ENCODE measurements at regions not wholly inside any gene's neighbourhood (a gene's known extent, or its start where the extent isn't known, plus 50 kb on each side); places are given as distances from the start of the nearest gene placed in this dataset.

DNA sequence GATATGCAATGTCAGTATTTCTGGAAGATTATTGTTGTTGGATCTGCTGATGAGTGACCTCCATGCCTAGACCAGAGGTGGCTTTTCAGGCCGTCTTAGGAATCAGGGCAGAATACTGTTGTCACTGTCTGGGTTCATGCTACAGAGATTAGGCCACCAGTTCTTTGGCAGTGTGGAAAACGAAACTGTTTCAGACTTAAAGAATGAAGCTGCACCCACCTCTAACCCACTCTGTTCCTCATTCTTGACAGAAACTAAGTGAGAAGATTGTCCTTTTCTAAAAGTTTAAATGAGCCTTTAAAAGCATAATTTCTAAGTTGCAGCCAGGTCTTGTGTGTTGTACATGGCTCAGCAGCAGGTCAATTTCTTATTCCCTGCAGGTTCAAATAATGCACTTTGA, 444.3 kb downstream of the ENC1 start:
- H3K36me3 ChIP-seq: no peaks in the 10 kb centered on the region
- WGBS, 3 donors: 79 to 94% (median 83%) methylated on average over 2 of the region's 2 CpGs
- no peak for DNase-seq
- H3K4me1 ChIP-seq (ENCODE audit: insufficient read depth): peaks cover 6% of the 10 kb centered on the region
- intact Hi-C loops (cut with DNase I): no loop called here
- H3K4me3 ChIP-seq: no peak overlapping the region
- H3K9me3 ChIP-seq: no peaks in the 10 kb centered on the region
- H3K27me3 ChIP-seq: no peaks in the 10 kb centered on the region
- no peak overlapping the region for H3K27ac ChIP-seq
- no peak for TF ChIP-seq POLR2A (IDR thresholded peaks at IDR 0.05)
- TF ChIP-seq, protein P1, sequence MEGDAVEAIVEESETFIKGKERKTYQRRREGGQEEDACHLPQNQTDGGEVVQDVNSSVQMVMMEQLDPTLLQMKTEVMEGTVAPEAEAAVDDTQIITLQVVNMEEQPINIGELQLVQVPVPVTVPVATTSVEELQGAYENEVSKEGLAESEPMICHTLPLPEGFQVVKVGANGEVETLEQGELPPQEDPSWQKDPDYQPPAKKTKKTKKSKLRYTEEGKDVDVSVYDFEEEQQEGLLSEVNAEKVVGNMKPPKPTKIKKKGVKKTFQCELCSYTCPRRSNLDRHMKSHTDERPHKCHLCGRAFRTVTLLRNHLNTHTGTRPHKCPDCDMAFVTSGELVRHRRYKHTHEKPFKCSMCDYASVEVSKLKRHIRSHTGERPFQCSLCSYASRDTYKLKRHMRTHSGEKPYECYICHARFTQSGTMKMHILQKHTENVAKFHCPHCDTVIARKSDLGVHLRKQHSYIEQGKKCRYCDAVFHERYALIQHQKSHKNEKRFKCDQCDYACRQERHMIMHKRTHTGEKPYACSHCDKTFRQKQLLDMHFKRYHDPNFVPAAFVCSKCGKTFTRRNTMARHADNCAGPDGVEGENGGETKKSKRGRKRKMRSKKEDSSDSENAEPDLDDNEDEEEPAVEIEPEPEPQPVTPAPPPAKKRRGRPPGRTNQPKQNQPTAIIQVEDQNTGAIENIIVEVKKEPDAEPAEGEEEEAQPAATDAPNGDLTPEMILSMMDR (IDR thresholded peaks at IDR 0.05): no peak
- no peak for TF ChIP-seq EP300 (IDR thresholded peaks at IDR 0.05)

DNA sequence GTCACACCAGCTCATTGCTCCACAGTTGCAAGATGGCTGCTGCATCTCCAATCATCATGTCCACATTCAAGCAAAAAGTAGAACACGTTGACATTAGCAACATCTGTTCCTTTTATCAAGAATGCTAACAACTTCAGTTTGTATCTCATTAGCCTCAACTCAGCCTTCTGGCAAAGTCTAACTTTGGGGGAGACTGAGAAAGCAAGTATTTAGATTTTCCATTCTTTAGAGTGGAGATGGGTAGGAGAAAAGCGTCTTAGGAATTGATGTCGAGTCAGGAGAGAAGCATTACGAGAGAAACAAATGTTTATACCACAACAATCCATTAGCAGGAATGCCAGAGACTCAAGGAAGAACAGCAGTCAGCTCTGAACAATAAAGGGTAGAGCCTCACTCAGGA, 446.3 kb downstream of the ENC1 start:
- H3K9me3 ChIP-seq: no peaks in the 10 kb centered on the region
- intact Hi-C loops (cut with DNase I): no loop called here
- H3K27me3 ChIP-seq: no peaks in the 10 kb centered on the region
- H3K36me3 ChIP-seq: no peaks in the 10 kb centered on the region
- no peaks in the 10 kb centered on the region for H3K4me1 ChIP-seq (ENCODE audit: insufficient read depth)
- DNase-seq: no peak
- no peak overlapping the region for H3K4me3 ChIP-seq
- 40 to 54% (median 41%) methylated on average over 4 of the region's 4 CpGs for WGBS, 3 donors
- TF ChIP-seq EP300 (IDR thresholded peaks at IDR 0.05): no peak
- TF ChIP-seq, protein P1 (IDR thresholded peaks at IDR 0.05): no peak
- TF ChIP-seq POLR2A (IDR thresholded peaks at IDR 0.05): no peak
- H3K27ac ChIP-seq: no peak overlapping the region

DNA sequence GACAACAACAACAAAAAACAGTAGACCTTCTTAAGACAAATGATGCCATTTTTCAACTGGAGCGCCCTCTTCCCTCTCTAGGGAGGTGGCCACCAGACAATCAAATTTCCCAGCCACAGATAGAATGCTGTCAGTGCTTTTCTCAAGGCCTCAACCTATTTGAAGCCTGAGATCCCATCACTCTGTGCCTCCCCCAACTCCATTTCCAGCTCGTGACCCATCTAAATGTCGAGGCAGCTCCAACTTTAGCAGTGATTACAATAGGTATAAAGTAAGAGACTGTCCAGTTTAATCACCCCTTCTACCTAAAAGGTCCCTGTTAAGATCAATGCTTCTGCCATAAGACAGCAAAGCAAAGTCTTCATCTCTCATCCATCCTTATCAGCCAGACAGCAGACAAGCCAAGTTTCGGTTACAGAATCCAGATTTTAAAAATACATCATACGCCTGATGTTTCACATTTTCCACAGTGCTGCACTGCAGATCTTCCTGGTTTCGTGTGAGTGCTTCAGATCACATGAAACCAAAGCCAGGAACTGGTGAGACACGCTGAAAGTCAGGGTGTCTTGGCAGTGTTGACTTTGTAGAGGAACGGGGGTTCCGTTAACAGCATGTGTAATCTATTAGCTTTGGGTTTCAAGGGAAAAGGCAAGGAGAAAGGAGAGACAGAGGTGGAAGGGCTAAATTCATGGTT, 447.8 kb downstream of the ENC1 start:
- 42 to 51% (median 44%) methylated on average over 9 of the region's 9 CpGs for WGBS, 3 donors
- no peaks in the 10 kb centered on the region for H3K36me3 ChIP-seq

DNA sequence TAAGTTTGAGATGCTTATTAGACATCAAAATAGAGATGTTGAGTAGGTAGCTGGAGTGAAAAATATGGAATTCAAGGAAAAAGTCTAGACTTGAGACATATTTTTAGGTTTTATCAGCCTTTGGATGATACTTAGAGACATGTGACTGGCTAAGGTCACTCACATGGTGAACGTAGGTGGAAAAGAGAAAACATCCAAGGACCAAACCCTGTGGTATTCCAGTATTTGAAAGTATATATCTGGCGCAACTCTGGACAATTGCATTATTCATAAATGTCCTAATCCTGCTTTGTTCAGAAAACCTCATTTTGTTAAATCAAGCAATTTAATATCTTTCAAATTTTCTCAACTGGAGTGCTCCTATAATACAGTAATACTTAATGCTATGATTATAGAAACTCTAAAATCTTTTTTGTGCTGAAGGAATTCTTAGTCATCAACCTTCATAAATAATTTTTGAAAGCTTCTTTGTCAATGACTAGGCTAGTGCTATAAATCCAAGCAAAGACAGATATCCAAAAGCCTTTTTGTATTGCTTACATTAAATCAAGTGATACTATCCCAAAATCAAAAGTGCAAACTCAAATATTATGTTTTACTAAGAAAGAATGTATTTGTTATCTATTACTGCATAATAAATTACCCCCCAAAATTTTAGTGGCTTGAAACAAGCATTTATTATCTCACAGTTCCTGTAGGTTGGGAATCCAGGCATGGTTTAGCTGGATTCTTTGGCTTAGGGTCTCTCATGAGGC, 452.0 kb downstream of the ENC1 start:
- intact Hi-C loops (cut with DNase I): no loop called here
- WGBS, 3 donors: 83 to 90% (median 88%) methylated on average over 2 of the region's 2 CpGs
- Histone ChIP-seq H3K4me1 (ENCODE audit: insufficient read depth) (peaks cover 2% of the 10 kb centered on the region), H3K36me3 (no peaks in the 10 kb centered on the region), H3K9me3 (no peaks in the 10 kb centered on the region), H3K4me3 (no peak overlapping the region), H3K27ac (no peak overlapping the region), H3K27me3 (no peaks in the 10 kb centered on the region)
- TF ChIP-seq EP300 (IDR thresholded peaks at IDR 0.05) (no peak), POLR2A (IDR thresholded peaks at IDR 0.05) (no peak)
- TF ChIP-seq, protein P1 (IDR thresholded peaks at IDR 0.05): no peak
- DNase-seq: no peak

More for the DNA sequence above, 447.8 kb downstream of the ENC1 start:
- peak in 1 of 5 donors; percentile 42 for DNase-seq
- H3K4me3 ChIP-seq: no peak overlapping the region
- TF ChIP-seq EP300 (IDR thresholded peaks at IDR 0.05) (no peak), POLR2A (IDR thresholded peaks at IDR 0.05) (no peak)
- TF ChIP-seq, protein P1 (IDR thresholded peaks at IDR 0.05): no peak
- H3K4me1 ChIP-seq (ENCODE audit: insufficient read depth): no peaks in the 10 kb centered on the region
- no peaks in the 10 kb centered on the region for H3K27me3 ChIP-seq
- no peaks in the 10 kb centered on the region for H3K9me3 ChIP-seq
- intact Hi-C loops (cut with DNase I): no loop called here
- H3K27ac ChIP-seq: no peak overlapping the region

All from ovary (tissue), 7 donors.